ENCODE measurements at regions not wholly inside any gene's neighbourhood (a gene's known extent, or its start where the extent isn't known, plus 50 kb on each side); places are given as distances from the start of the nearest gene placed in this dataset.

- TF ChIP-seq DBP (CRISPR knock-in tag; IDR thresholded peaks at IDR 0.05; ENCODE audit: not compliant biosample characterization) (no peak), TAF15 (IDR thresholded peaks at IDR 0.05; ENCODE audit: low read depth, low read length, poor library complexity, severe bottlenecking) (no peak), PHF5A (CRISPR knock-in tag; IDR thresholded peaks at IDR 0.05; ENCODE audit: low read depth, unreplicated experiment) (peak; percentile 91), ZNF570 (CRISPR knock-in tag; IDR thresholded peaks at IDR 0.05; ENCODE audit: borderline replicate concordance) (no peak), ETV6 (CRISPR knock-in tag; conservative IDR thresholded peaks at IDR 0.05) (no peak), TGIF2 (CRISPR knock-in tag; IDR thresholded peaks at IDR 0.05) (peak; percentile 75), TCF12 (IDR thresholded peaks at IDR 0.05) (no peak), TCF12 (CRISPR knock-in tag; IDR thresholded peaks at IDR 0.05) (no peak; the same call in 1 of the 2 replicates), CBX2 (IDR thresholded peaks at IDR 0.05; ENCODE audit: low read depth, low read length) (no peak), CBX2 (CRISPR knock-in tag; IDR thresholded peaks at IDR 0.05; ENCODE audit: low read depth) (no peak), SMC3 (IDR thresholded peaks at IDR 0.05; ENCODE audit: low read length) (peak; percentile 25; the same call in 1 of the 2 replicates), MEIS2 (CRISPR knock-in tag; IDR thresholded peaks at IDR 0.05) (peak; percentile 96), HNF4G (IDR thresholded peaks at IDR 0.05; ENCODE audit: borderline replicate concordance, low read depth, low read length) (peak; percentile 61; the same call in 1 of the 2 replicates), HNF4G (CRISPR knock-in tag; IDR thresholded peaks at IDR 0.05; ENCODE audit: borderline replicate concordance, low read depth) (peak; percentile 61; the same call in 1 of the 2 replicates), ZNF17 (CRISPR knock-in tag; IDR thresholded peaks at IDR 0.05) (no peak), MTF1 (CRISPR knock-in tag; IDR thresholded peaks at IDR 0.05) (no peak), ZNF646 (CRISPR knock-in tag; IDR thresholded peaks at IDR 0.05) (no peak), KAT2B (IDR thresholded peaks at IDR 0.05; ENCODE audit: borderline replicate concordance, low read depth, low read length) (no peak), ZMYM4 (CRISPR knock-in tag; IDR thresholded peaks at IDR 0.05) (peak; percentile 98), ZNF574 (CRISPR knock-in tag; IDR thresholded peaks at IDR 0.05) (peak; percentile 59), CBFB (CRISPR knock-in tag; IDR thresholded peaks at IDR 0.05) (0 out of 2 replicates have a peak, but pooled peaks have one; percentile 44), SMAD3 (CRISPR knock-in tag; IDR thresholded peaks at IDR 0.05) (peak; percentile 68; the same call in 1 of the 2 replicates), RCOR2 (CRISPR knock-in tag; IDR thresholded peaks at IDR 0.05) (peak; percentile 76)
Observed at GRCh38 chr3:28114893-28115292, 126.5 kb upstream of the CMC1 start (continued).

All from HepG2 (cell line).